H1 (cell line): ENCODE measurements at regions not wholly inside any gene's neighbourhood (a gene's known extent, or its start where the extent isn't known, plus 50 kb on each side); places are given as distances from the start of the nearest gene placed in this dataset.

Source experiments
- CTCF ChIA-PET: fragments of 300-600 bp; sonication (Branson Sonifier 250); formaldehyde crosslinking; loops from one replicate; lab custom pipeline; 2021; ENCODE audit not compliant: partially characterized antibody; lab: Charles Lee
- POLR2A ChIA-PET: fragments of 300-600 bp; sonication (Branson Sonifier 250); formaldehyde crosslinking; loops from one replicate; lab custom pipeline; 2021; ENCODE audit warnings: inconsistent platforms; ENCODE audit not compliant: partially characterized antibody; lab: Charles Lee
- DNase-seq, 2 experiments: peaks; one replicate each; pipeline versions ENCODE4 v3.0.0 to v3.0.0-alpha.2; 2010 to 2022; ENCODE audit warnings: low spot score in 2 of 2, low read depth in 1 of 2, mixed read lengths in 1 of 2
- FAIRE-seq: peaks from 2 replicates; lab custom pipeline; 2011; peaks lifted over from hg19 to GRCh38; lab: Jason Lieb, UNC
- H2AFZ ChIP-seq: 2 replicates; pipeline ENCODE4 v1.8.1; 2012; ENCODE audit warnings: low read length, inconsistent platforms
- H2AK5ac ChIP-seq: 2 replicates; pipeline ENCODE4 v1.6.1; 2013; ENCODE audit warnings: low read depth, low read length
- H2BK120ac ChIP-seq: replicated peaks from 2 replicates; pipeline ENCODE3; 2013; ENCODE audit warnings: low read depth, low read length, inconsistent platforms
- H2BK12ac ChIP-seq: 2 replicates; pipeline ENCODE4 v1.6.1; 2013; ENCODE audit warnings: low read depth, low read length
- H2BK15ac ChIP-seq: 2 replicates; pipeline ENCODE4 v1.6.1; 2013; ENCODE audit warnings: low read length
- H2BK20ac ChIP-seq: 2 replicates; pipeline ENCODE4 v1.6.1; 2013; ENCODE audit warnings: low read length
- H2BK5ac ChIP-seq: 2 replicates; pipeline ENCODE4 v1.6.1; 2013; ENCODE audit warnings: low read depth, low read length
- H3K14ac ChIP-seq: 2 replicates; pipeline ENCODE4 v1.6.1; 2013; ENCODE audit warnings: inconsistent platforms; ENCODE audit not compliant: insufficient read length
- H3K18ac ChIP-seq: 2 replicates; pipeline ENCODE4 v1.6.1; 2013; ENCODE audit warnings: low read length; ENCODE audit errors: extremely low read depth
- H3K23ac ChIP-seq: 2 replicates; pipeline ENCODE4 v1.6.1; 2013; ENCODE audit warnings: inconsistent platforms; ENCODE audit not compliant: insufficient read length
- H3K23me2 ChIP-seq: 2 replicates; pipeline ENCODE4 v1.6.1; 2013; ENCODE audit warnings: low read depth, low read length
- H3K27ac ChIP-seq: 2 replicates; pipeline ENCODE4 v1.6.1; 2011; ENCODE audit warnings: low read depth, low read length, inconsistent platforms
- H3K27me3 ChIP-seq, 4 experiments: replicated peaks in 1 of 4; 1 replicate in 1 of 4; 2 replicates in 3 of 4; pipeline versions ENCODE4 v1.6.1 to v1.8.1; 2011 to 2013; ENCODE audit warnings: low read length in 3 of 4, mild to moderate bottlenecking in 3 of 4, inconsistent platforms in 2 of 4, mixed read lengths in 2 of 4, moderate library complexity in 1 of 4; ENCODE audit not compliant: control insufficient read depth in 3 of 4, insufficient read depth in 3 of 4; ENCODE audit errors: extremely low read depth in 1 of 4
- H3K36me3 ChIP-seq, 4 experiments: 2 replicates each; pipeline versions ENCODE4 v1.6.1 to v1.8.1; 2011 to 2013; ENCODE audit warnings: mild to moderate bottlenecking in 4 of 4, low read length in 3 of 4, moderate library complexity in 2 of 4, control low read depth in 1 of 4, inconsistent platforms in 1 of 4; ENCODE audit not compliant: insufficient read depth in 4 of 4, control insufficient read depth in 2 of 4
- H3K4ac ChIP-seq: replicated peaks from 2 replicates; pipeline ENCODE3; 2013; ENCODE audit warnings: low read length, low read depth, mixed read lengths, inconsistent platforms; ENCODE audit not compliant: insufficient read length
- H3K4me1 ChIP-seq, 4 experiments: replicated peaks in 1 of 4; 1 replicate in 1 of 4; 2 replicates in 3 of 4; pipeline versions ENCODE4 v1.6.1 to v1.8.1; 2011 to 2013; ENCODE audit warnings: low read length in 3 of 4, inconsistent platforms in 2 of 4, mixed read lengths in 1 of 4; ENCODE audit not compliant: insufficient read depth in 4 of 4, control insufficient read depth in 3 of 4
- H3K4me2 ChIP-seq, 2 experiments: 2 replicates each; pipeline versions ENCODE4 v1.6.1 to v1.8.1; 2011 to 2013; ENCODE audit warnings: low read depth in 2 of 2, low read length in 2 of 2, control low read depth in 1 of 2, inconsistent platforms in 1 of 2, mild to moderate bottlenecking in 1 of 2; ENCODE audit not compliant: insufficient read depth in 1 of 2
- H3K4me3 ChIP-seq, 4 experiments: fragments of 200-600, 300-600 bp in 1 of 4; sonication (generic), shearing (Covaris generic), sonication (Bioruptor Twin) in 1 of 4; 2 replicates each; pipeline versions ENCODE4 v1.5.1 to v1.8.1; 2011 to 2016; ENCODE audit warnings: low read length in 4 of 4, low read depth in 3 of 4, control low read depth in 2 of 4, inconsistent platforms in 2 of 4, mild to moderate bottlenecking in 2 of 4, mixed read lengths in 1 of 4, moderate library complexity in 1 of 4; ENCODE audit not compliant: insufficient read depth in 2 of 4; ENCODE audit errors: extremely low read depth in 1 of 4
- H3K56ac ChIP-seq: replicated peaks from 2 replicates; pipeline ENCODE3; 2013; ENCODE audit warnings: low read depth, mild to moderate bottlenecking, mixed read lengths, low read length, inconsistent platforms; ENCODE audit not compliant: insufficient read length
- H3K79me1 ChIP-seq: 2 replicates; pipeline ENCODE4 v1.6.1; 2013; ENCODE audit warnings: low read depth, low read length, control low read depth
- H3K79me2 ChIP-seq, 2 experiments: 2 replicates each; pipeline versions ENCODE4 v1.6.1 to v1.8.1; 2012 to 2013; ENCODE audit warnings: low read length in 2 of 2, mild to moderate bottlenecking in 2 of 2, inconsistent platforms in 1 of 2; ENCODE audit not compliant: insufficient read depth in 2 of 2, control insufficient read depth in 1 of 2
- H3K9ac ChIP-seq, 4 experiments: replicated peaks in 1 of 4; 1 replicate in 1 of 4; 2 replicates in 3 of 4; pipeline versions ENCODE4 v1.6.1 to v1.8.1; 2011 to 2013; ENCODE audit warnings: low read depth in 3 of 4, low read length in 3 of 4, control low read depth in 2 of 4, mild to moderate bottlenecking in 2 of 4, moderate library complexity in 2 of 4, inconsistent platforms in 1 of 4; ENCODE audit errors: extremely low read depth in 1 of 4
- H3K9me3 ChIP-seq, 2 experiments: 2 replicates each; pipeline versions ENCODE4 v1.6.1 to v1.8.1; 2012 to 2013; ENCODE audit warnings: mild to moderate bottlenecking in 2 of 2, moderate library complexity in 2 of 2, control low read depth in 1 of 2, inconsistent platforms in 1 of 2, low read depth in 1 of 2, low read length in 1 of 2, mixed read lengths in 1 of 2; ENCODE audit not compliant: insufficient read depth in 2 of 2
- H4K20me1 ChIP-seq, 2 experiments: replicated peaks in 1 of 2; 2 replicates each; pipeline versions ENCODE3 to v1.8.1; 2011 to 2013; ENCODE audit warnings: inconsistent platforms in 2 of 2, low read length in 2 of 2, mild to moderate bottlenecking in 1 of 2; ENCODE audit not compliant: insufficient read depth in 2 of 2, control insufficient read depth in 1 of 2
- H4K5ac ChIP-seq: 2 replicates; pipeline ENCODE4 v1.6.1; 2013; ENCODE audit warnings: low read length, low read depth, mixed read lengths, inconsistent platforms; ENCODE audit not compliant: insufficient read length
- H4K8ac ChIP-seq: 2 replicates; pipeline ENCODE4 v1.8.0; 2013; ENCODE audit warnings: mild to moderate bottlenecking, moderate library complexity, low read length, inconsistent platforms; ENCODE audit not compliant: insufficient read depth; ENCODE audit errors: extremely low read depth
- H4K91ac ChIP-seq: replicated peaks from 2 replicates; pipeline ENCODE3; 2013; ENCODE audit warnings: low read length, mixed read lengths, inconsistent platforms; ENCODE audit not compliant: insufficient read length
- ASH2L ChIP-seq: fragments of 200-600, 300-600 bp; sonication (generic); IDR thresholded peaks from one replicate; pipeline ENCODE4 v1.7.1; 2017; ENCODE audit warnings: low read length
- BRCA1 ChIP-seq: IDR thresholded peaks from 2 replicates; pipeline ENCODE4 v1.6.1; 2012; ENCODE audit warnings: low read depth, low read length, improper control_type of control experiment
- CHD2 ChIP-seq: IDR thresholded peaks from 2 replicates; pipeline ENCODE4 v1.6.1; 2012; ENCODE audit warnings: low read length, improper control_type of control experiment
- RFX5 ChIP-seq: IDR thresholded peaks from 2 replicates; pipeline ENCODE4 v1.6.1; 2011; ENCODE audit warnings: low read depth, low read length, improper control_type of control experiment, borderline replicate concordance
- SIRT6 ChIP-seq: IDR thresholded peaks from one replicate; pipeline ENCODE4 v1.7.1; 2012; ENCODE audit warnings: low read length, inconsistent platforms
- WGBS, 2 experiments: shearing (Covaris generic) in 1 of 2; methylation state at CpG; one replicate each; pipeline versions ENCODE4 v1.1.6 to v1.1.7; 2013 to 2015; ENCODE audit warnings: low lambda C conversion rate in 2 of 2, mixed read lengths in 2 of 2, inconsistent platforms in 1 of 2, low coverage in 1 of 2, missing lambda C conversion rate in 1 of 2; ENCODE audit not compliant: insufficient replicate concordance in 2 of 2, insufficient coverage in 1 of 2, insufficient read length in 1 of 2; ENCODE audit errors: extremely low coverage in 1 of 2, missing lambda C conversion rate in 1 of 2; 5-methylcytosine and 5-hydroxymethylcytosine counted together
- TF ChIP-seq, protein P1 (sequence below): IDR thresholded peaks from 2 replicates; pipeline ENCODE4 v1.6.1; 2011; ENCODE audit warnings: low read length, improper control_type of control experiment

DNA sequence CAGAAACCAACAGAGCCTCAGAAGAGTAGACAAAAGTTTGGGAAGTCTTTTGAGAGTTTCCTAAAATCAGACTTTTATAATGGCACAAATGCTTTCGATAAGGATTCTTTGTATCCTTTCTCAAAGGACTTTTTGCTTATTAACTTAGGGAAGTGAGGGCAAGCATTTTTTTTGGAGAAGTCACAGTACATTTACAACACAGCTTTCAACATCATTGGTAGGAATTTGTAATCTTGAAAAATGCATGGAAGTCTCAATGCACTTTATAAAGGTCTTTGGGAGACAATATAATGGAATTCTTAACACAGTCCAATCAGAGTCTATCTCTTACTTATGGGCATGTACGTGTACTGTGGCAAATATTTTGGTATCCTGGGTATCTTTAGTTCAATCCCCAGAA is 325.8 kb upstream of the NR5A2 start:
- H3K23ac ChIP-seq = no peak overlapping the region
- CTCF ChIA-PET = interaction anchor here (1.3 to 4.0 kb wide), 2 partner anchors 10 to 16 kb away, joined by 3 to 16 read pairs; no protein-coding TSS in a partner anchor
- no peaks in the 10 kb centered on the region for H3K9me3 ChIP-seq
- H3K14ac ChIP-seq = no peak overlapping the region
- no peak overlapping the region for H2AFZ ChIP-seq
- no peak overlapping the region for H4K5ac ChIP-seq
- no peak overlapping the region for H3K18ac ChIP-seq
- TF ChIP-seq ASH2L (no peak), RFX5 (no peak), SIRT6 (no peak), CHD2 (no peak), BRCA1 (no peak)
- TF ChIP-seq, protein P1, sequence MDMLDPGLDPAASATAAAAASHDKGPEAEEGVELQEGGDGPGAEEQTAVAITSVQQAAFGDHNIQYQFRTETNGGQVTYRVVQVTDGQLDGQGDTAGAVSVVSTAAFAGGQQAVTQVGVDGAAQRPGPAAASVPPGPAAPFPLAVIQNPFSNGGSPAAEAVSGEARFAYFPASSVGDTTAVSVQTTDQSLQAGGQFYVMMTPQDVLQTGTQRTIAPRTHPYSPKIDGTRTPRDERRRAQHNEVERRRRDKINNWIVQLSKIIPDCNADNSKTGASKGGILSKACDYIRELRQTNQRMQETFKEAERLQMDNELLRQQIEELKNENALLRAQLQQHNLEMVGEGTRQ = no peak
- H3K56ac ChIP-seq = no peak overlapping the region
- no peaks in the 10 kb centered on the region for H3K79me2 ChIP-seq
- no peak overlapping the region for H2AK5ac ChIP-seq
- DNase-seq (no peak), FAIRE-seq (no peak)
- H3K4ac ChIP-seq = no peak overlapping the region
- no peaks in the 10 kb centered on the region for H4K20me1 ChIP-seq
- POLR2A ChIA-PET = no interaction called here
- H3K4me2 ChIP-seq = no peak overlapping the region
- no peak overlapping the region for H4K91ac ChIP-seq
- H3K36me3 ChIP-seq = no peaks in the 10 kb centered on the region
- no peaks in the 10 kb centered on the region for H3K27me3 ChIP-seq
- no peak overlapping the region for H2BK15ac ChIP-seq
- WGBS, 2 experiments = 92% methylated on average over 2 of the region's 2 CpGs; no CpG with 5 or more reads in 1 of the 2 experiments
- H3K4me3 ChIP-seq = no peak overlapping the region
- no peak overlapping the region for H2BK120ac ChIP-seq
- H4K8ac ChIP-seq = no peak overlapping the region
- H2BK5ac ChIP-seq = no peak overlapping the region
- no peaks in the 10 kb centered on the region for H3K23me2 ChIP-seq
- no peaks in the 10 kb centered on the region for H3K4me1 ChIP-seq
- H2BK20ac ChIP-seq = no peak overlapping the region
- no peak overlapping the region for H3K27ac ChIP-seq
- H3K9ac ChIP-seq = no peak overlapping the region
- no peak overlapping the region for H2BK12ac ChIP-seq
- no peaks in the 10 kb centered on the region for H3K79me1 ChIP-seq
